ENCODE measurements at regions not wholly inside any gene's neighbourhood (a gene's known extent, or its start where the extent isn't known, plus 50 kb on each side); places are given as distances from the start of the nearest gene placed in this dataset.

DNA sequence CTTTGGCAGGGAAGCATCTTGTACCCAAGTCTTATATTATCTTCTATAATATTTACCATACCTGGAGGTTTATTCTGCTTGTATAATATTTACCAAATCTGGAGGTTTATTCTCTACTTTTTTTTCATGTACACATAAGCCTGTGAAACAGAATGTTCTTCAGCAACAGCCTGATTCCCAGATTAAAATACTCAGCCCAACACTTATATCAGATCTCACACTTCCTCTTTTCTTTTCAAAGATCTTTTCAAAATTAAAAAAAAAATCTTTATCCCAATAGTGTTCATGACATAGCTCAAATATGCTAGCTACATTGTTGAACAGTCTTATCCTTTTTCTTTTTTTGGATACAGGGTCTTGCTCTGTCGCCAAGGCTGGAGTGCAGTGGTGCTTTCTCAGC, 300.7 kb downstream of the LMO7 start:
- DNase-seq (ENCODE audit: low spot score) = no peak

DNA sequence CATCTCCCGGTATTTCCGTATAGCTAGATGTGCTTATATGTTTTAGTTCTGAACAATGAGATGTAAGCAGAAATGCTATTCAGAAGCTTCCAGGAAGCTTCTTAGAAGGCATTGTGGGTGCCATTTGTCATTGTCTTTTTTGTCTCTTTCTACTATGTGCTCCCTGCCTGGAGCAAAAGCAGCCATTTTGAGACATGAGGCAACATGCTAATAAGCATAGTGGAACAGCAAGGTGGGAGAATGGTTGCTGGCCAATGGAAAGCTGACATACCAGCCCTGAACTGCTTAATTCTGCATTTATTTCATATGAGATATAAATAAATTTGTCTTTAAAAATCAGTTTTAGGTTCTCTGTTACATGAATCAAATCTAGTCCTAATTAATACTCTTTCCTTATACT, 299.7 kb downstream of the LMO7 start:
- DNase-seq (ENCODE audit: low spot score) = no peak

DNA sequence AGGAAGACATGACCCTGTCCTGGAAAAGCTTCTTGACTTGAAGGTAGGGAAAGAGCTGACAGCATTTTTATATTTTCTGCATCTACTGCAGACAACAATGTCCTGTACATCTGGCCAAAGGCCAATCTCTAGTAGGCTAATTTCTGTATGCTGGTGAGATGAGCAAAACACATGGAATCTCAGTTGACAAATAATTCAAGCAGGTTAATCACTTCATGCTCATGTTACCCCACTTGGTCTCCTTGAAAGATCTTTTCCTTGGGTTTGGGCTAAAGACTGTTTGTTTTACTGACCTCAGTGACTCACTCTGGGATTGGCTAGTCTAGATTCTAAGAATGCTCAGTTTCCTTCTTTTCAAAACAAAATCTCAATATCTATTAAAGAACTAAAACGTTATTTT, 298.8 kb downstream of the LMO7 start:
- DNase-seq (ENCODE audit: low spot score) = no peak

DNA sequence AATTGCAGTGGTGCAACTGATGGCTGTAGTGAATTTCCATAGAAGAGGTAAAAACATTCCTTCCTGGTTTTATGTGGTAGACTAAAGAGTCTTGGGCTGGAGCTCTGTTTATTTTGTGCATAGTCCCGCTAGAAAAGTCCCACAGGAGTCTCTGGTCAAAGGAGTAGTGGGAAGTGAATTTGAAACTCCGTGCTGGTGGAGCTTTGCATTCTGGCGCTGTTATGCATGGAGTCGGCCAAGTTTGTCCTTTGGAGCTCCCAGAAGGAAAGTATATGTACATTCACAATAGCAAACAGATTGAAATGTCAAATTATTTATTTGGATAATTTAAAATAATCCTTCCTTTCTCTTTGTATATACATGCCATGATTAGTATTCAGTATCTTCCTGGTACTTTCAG, 296.5 kb downstream of the LMO7 start:
- DNase-seq (ENCODE audit: low spot score) = no peak

DNA sequence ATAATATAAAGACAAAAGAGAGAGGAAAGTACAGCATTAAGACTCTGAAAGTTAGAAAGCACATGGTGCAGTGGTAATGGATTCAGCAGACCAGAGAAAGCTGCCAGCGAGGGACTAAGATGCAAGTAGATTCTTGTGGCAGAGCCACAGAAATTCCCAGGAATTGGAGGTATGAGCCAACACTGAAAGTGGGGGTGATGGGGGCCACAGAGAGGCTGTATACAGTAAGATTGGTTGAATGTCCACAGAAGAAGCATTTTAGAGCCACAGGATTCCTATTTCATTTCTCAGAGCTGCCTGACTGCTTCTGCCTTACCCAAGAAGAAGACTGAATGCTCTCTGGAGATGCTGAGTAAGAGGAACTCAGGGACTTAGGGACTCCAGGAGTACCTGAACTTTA, 295.0 kb downstream of the LMO7 start:
- no peak for DNase-seq (ENCODE audit: low spot score)

DNA sequence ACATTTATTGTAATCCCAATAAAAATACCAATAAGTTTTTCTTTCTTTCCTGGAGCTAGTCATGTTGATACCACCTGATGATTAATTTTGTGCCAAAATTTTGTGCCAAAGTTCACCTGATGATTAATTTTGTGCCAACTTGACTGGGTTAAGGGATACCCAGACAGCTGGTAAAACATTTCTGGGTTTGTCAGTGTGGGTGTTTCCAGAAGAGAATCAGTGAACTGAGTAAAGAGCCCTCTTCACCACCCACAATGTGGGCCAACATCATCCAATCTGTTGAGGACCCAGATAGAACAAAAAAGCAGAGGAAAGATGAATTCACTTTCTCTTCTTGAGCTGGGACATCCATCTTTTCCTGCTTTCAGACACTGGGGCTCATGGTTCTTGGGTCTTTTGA, 292.9 kb downstream of the LMO7 start:
- no peak for DNase-seq (ENCODE audit: low spot score)

DNA sequence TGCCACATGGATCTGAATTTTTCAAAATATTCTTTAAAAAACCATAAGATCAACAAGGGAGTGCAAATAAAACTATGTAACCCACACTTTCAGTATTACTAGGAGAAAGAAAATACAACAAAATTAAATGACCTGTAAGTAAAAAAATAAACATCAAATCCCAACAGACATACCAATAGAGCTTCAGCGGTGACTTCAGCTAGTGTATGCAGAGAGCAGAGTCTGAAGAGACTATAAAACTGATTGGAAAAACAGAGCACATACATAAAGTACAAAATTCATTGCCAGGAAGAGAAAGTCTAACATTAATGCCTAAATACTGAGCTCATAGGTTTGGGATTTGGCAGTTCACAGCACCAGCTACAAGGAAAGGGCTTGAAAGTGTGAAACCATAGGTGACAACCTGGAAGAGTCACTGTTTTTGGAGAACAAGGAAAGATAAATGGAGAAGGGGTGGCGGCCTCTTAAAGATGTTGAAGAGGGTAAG, 291.1 kb downstream of the LMO7 start:
- no peak for DNase-seq (ENCODE audit: low spot score)

DNA sequence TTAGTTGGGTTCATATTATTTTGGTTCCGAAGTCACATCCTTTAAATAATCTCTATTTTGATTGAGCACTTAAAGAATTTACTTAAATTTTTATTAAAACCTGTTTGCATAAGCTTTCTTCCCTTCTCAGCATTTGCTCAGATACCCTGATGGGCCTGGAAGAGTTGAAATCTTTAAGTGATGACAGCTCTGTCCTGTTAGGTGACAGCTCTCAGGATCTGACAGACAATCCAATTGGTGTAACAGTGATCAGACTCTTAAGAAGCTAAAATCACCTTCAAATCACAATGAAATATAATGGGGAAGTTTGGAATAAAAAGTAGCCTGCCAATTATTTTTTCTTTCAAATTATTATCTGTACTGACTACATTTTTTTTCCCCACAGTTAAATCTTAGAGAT, 284.4 kb downstream of the LMO7 start:
- no peak for DNase-seq (ENCODE audit: low spot score)

DNA sequence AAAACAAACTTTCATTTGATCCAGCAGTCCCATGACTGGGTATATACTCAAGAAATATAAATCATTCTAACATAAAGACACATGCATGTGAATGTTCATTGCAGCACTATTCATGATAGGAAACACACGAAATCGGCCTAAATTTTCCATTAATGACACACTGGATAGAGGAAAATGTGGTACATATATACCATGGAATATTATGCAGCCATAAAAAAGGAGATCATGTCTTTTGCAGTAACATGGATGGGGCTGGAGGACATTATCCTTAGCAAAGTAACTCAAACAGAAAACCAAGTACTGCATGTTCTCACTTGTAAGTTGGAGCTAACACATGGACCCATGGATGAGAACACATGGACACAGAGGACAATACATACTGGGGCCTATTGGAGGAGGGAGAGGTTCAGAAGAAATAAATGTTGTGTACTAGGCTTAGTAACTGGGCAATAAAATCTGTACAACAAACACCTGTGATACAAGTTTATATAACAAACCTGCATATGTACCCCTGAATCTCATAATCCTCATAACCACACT, 283.6 kb downstream of the LMO7 start:
- DNase-seq (ENCODE audit: low spot score) = no peak

DNA sequence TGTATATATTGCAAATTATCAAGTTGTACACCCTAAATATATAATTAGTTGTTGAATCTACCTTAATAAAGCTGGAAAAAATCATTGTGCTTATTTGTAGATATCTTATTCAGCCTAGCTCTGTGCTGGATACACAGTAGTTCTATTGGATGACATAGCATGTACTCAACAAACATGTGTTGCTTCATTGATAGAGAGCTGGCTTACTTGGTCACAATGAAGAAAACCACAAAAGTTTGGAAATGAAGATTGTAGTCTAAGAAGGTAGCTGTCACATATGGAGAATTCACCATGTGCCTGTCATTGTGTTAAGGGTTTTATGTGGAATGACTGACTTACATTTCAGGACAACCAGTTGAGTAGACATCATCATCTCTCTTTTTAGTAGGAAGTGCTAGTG, 278.9 kb downstream of the LMO7 start:
- DNase-seq (ENCODE audit: low spot score) = no peak

DNA sequence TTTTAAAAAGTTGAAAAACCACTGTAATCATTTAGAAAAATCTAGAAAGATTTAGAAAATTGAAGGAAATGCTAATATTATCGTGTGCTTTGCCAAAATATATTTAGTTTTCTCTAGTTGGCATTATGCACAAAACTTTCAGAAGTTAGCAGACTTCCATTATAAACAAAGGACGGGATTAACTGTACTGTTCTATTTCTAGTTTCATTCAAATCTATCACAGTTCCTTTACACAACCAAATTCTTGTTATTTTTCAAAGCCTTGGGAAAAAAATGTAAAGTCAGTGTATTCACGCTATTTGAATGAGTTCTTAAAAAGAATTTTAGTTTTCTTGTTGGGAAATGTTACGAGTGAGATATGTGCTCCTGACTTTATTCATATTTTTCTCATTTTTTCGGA, 277.8 kb downstream of the LMO7 start:
- DNase-seq (ENCODE audit: low spot score) = no peak

DNA sequence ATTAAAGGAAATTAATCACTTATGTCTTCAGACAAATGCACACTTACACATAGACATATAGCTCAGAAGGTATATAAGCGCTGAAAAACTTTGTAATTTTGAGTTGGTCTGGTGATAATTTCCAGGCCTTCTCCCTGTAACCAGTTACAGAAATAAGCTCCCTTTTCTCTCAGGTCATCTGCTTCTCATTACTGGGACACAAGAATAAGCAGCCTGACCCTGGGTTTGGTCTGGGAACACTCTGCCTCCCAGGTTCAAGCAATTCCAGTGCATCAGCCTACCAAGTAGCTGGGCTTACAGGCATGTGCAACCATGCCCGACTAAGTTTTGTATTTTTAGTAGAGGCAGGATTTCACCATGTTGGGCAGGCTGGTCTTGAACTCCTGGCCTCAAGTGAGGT, 274.5 kb downstream of the LMO7 start:
- DNase-seq (ENCODE audit: low spot score) = no peak
